CD14-positive monocyte (primary cell): ENCODE measurements at regions not wholly inside any gene's neighbourhood (a gene's known extent, or its start where the extent isn't known, plus 50 kb on each side); places are given as distances from the start of the nearest gene placed in this dataset.

ENCODE experiments used
- DNase-seq, 3 donors: peaks; one replicate each; pipeline ENCODE4 v3.0.0-alpha.2; 2011 to 2022
- H2AFZ ChIP-seq: 2 replicates; pipeline ENCODE4 v1.6.0; 2012; ENCODE audit warnings: mild to moderate bottlenecking, low read depth, low read length, inconsistent platforms; ENCODE audit not compliant: insufficient read depth, poor library complexity, severe bottlenecking
- H3K27ac ChIP-seq, 2 donors: 1 replicate in 1 of 2; 2 replicates in 1 of 2; pipeline ENCODE4 v1.5.1; 2012 to 2013; ENCODE audit warnings: low read length in 2 of 2, control low read depth in 1 of 2, inconsistent platforms in 1 of 2, low read depth in 1 of 2, mild to moderate bottlenecking in 1 of 2
- H3K27me3 ChIP-seq, 2 donors: one replicate each; pipeline versions ENCODE4 v1.6.0 to v1.6.1; 2011 to 2013; ENCODE audit warnings: low read length in 2 of 2; ENCODE audit not compliant: control insufficient read depth in 2 of 2, insufficient read depth in 2 of 2
- H3K36me3 ChIP-seq, 2 donors: replicated peaks in 1 of 2; 1 replicate in 1 of 2; 2 replicates in 1 of 2; pipeline versions ENCODE4 v1.5.1 to v1.6.1; 2012 to 2013; ENCODE audit warnings: low read length in 2 of 2, control low read depth in 1 of 2, inconsistent platforms in 1 of 2, mild to moderate bottlenecking in 1 of 2; ENCODE audit not compliant: insufficient read depth in 2 of 2, control insufficient read depth in 1 of 2
- H3K4me1 ChIP-seq, 2 donors: 1 replicate in 1 of 2; 2 replicates in 1 of 2; pipeline versions ENCODE4 v1.5.1 to v1.6.1; 2012 to 2013; ENCODE audit warnings: low read length in 2 of 2, control low read depth in 1 of 2, inconsistent platforms in 1 of 2, mild to moderate bottlenecking in 1 of 2, moderate library complexity in 1 of 2; ENCODE audit not compliant: insufficient read depth in 2 of 2, control insufficient read depth in 1 of 2
- H3K4me2 ChIP-seq: replicated peaks from 2 replicates; pipeline ENCODE3; 2012; ENCODE audit warnings: low read length, moderate library complexity, mild to moderate bottlenecking; ENCODE audit not compliant: poor library complexity, severe bottlenecking; ENCODE audit errors: extremely low read depth
- H3K4me3 ChIP-seq, 3 experiments: fragments of 200-600 bp in 1 of 3; sonication (generic) in 1 of 3; replicated peaks in 1 of 3; 1 replicate in 2 of 3; 2 replicates in 1 of 3; pipeline ENCODE4 v1.5.1; 2011 to 2013; ENCODE audit warnings: low read length in 3 of 3, mild to moderate bottlenecking in 3 of 3, control low read depth in 2 of 3, low read depth in 2 of 3, inconsistent platforms in 1 of 3, moderate library complexity in 1 of 3
- H3K79me2 ChIP-seq: 2 replicates; pipeline ENCODE4 v1.6.0; 2012; ENCODE audit warnings: mild to moderate bottlenecking, control low read depth, inconsistent platforms, low read length, moderate library complexity; ENCODE audit not compliant: insufficient read depth
- H3K9ac ChIP-seq: 2 replicates; pipeline ENCODE4 v1.6.0; 2017; ENCODE audit warnings: low read length, mild to moderate bottlenecking; ENCODE audit not compliant: insufficient read depth, poor library complexity, severe bottlenecking
- H3K9me3 ChIP-seq, 2 donors: replicated peaks in 1 of 2; 1 replicate in 1 of 2; 2 replicates in 1 of 2; pipeline versions ENCODE4 v1.5.1 to v1.6.1; 2012 to 2013; ENCODE audit warnings: low read length in 2 of 2, control low read depth in 1 of 2; ENCODE audit not compliant: control insufficient read depth in 1 of 2, insufficient read depth in 1 of 2
- H4K20me1 ChIP-seq: 2 replicates; pipeline ENCODE4 v1.6.0; 2012; ENCODE audit warnings: mild to moderate bottlenecking, low read length, control low read depth, moderate library complexity; ENCODE audit not compliant: insufficient read depth
- H3K27ac Mint-ChIP-seq, 7 donors: one replicate each; pipeline ENCODE4 v1.8.0; 2020; ENCODE audit warnings: mild to moderate bottlenecking in 7 of 7, mixed read lengths in 7 of 7, moderate library complexity in 6 of 7, inconsistent platforms in 2 of 7
- H3K27me3 Mint-ChIP-seq, 3 donors: one replicate each; pipeline ENCODE4 v1.8.0; 2021 to 2022; ENCODE audit warnings: low read depth in 3 of 3, mild to moderate bottlenecking in 3 of 3, mixed read lengths in 3 of 3, moderate library complexity in 3 of 3, inconsistent platforms in 1 of 3
- H3K36me3 Mint-ChIP-seq, 2 donors: one replicate each; pipeline ENCODE4 v1.8.0; 2020; ENCODE audit warnings: mixed read lengths in 2 of 2, inconsistent platforms in 1 of 2, mild to moderate bottlenecking in 1 of 2
- H3K4me1 Mint-ChIP-seq: one replicate; pipeline ENCODE4 v1.8.0; 2020; ENCODE audit warnings: mild to moderate bottlenecking, mixed read lengths
- H3K4me3 Mint-ChIP-seq, 2 donors: one replicate each; pipeline ENCODE4 v1.8.0; 2020; ENCODE audit warnings: mild to moderate bottlenecking in 2 of 2, mixed read lengths in 2 of 2, moderate library complexity in 1 of 2
- H3K9me3 Mint-ChIP-seq, 7 donors: one replicate each; pipeline ENCODE4 v1.8.0; 2020 to 2022; ENCODE audit warnings: mixed read lengths in 7 of 7, mild to moderate bottlenecking in 6 of 7, moderate library complexity in 6 of 7, inconsistent platforms in 2 of 7
- WGBS: methylation state at CpG from one replicate; pipeline ENCODE4 v1.1.5; 2013; ENCODE audit warnings: missing lambda C conversion rate; ENCODE audit not compliant: insufficient coverage; 5-methylcytosine and 5-hydroxymethylcytosine counted together
- intact Hi-C, 2 donors: fragments of 100-400 bp; cut with micrococcal nuclease; formaldehyde crosslinking; loops; one replicate each; pipeline versions ENCODE4 v1.15.0 to v1.15.1; 2023
- TF ChIP-seq, protein P1 (sequence below): fragments of 200-600 bp; IDR thresholded peaks from one replicate; pipeline ENCODE4 v1.8.0; 2022; ENCODE audit warnings: antibody characterized with exemption, mild to moderate bottlenecking

DNA sequence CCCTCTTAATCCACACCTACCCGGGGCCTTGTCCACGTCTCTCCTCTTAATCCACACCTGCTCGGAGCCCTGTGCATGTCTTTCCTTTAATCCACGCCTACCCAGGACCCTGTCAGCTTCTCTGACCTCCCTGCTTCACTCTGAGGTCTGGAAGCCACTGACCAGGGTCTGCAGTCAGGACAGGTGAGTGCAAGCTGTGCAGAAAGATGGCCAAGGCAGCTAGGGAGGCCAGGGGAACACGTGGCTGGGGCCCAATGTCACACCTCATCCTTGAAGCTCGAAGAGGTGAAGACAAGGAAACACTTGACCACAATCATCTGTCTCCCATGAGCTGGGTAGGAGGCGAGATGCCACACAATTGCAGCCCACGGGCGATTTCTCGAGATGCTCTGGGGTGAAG is 1516.9 kb downstream of the BRD1 start:
- Mint-ChIP-seq H3K4me3 (no peak overlapping the region), H3K27ac (no peak overlapping the region), H3K9me3 (peaks cover 4 to 21% (median 12%) of the 10 kb centered on the region in 7 donors), H3K4me1 (no peaks in the 10 kb centered on the region), H3K27me3 (peaks cover 0 to 4% (median 1%) of the 10 kb centered on the region in 3 donors), H3K36me3 (no peaks in the 10 kb centered on the region)
- Histone ChIP-seq H3K9ac (no peak overlapping the region), H3K79me2 (no peaks in the 10 kb centered on the region), H3K27me3 (no peaks in the 10 kb centered on the region), H3K4me3 (no peak overlapping the region), H3K4me2 (no peak overlapping the region), H3K27ac (no peak overlapping the region), H3K4me1 (no peaks in the 10 kb centered on the region), H2AFZ (no peak overlapping the region), H4K20me1 (no peaks in the 10 kb centered on the region), H3K36me3 (no peaks in the 10 kb centered on the region), H3K9me3 (peaks cover 0 to 12% of the 10 kb centered on the region in 2 donors)
- 29% methylated on average over 2 of the region's 10 CpGs for WGBS
- DNase-seq = no peak
- intact Hi-C loops = no loop called here
- TF ChIP-seq, protein P1, sequence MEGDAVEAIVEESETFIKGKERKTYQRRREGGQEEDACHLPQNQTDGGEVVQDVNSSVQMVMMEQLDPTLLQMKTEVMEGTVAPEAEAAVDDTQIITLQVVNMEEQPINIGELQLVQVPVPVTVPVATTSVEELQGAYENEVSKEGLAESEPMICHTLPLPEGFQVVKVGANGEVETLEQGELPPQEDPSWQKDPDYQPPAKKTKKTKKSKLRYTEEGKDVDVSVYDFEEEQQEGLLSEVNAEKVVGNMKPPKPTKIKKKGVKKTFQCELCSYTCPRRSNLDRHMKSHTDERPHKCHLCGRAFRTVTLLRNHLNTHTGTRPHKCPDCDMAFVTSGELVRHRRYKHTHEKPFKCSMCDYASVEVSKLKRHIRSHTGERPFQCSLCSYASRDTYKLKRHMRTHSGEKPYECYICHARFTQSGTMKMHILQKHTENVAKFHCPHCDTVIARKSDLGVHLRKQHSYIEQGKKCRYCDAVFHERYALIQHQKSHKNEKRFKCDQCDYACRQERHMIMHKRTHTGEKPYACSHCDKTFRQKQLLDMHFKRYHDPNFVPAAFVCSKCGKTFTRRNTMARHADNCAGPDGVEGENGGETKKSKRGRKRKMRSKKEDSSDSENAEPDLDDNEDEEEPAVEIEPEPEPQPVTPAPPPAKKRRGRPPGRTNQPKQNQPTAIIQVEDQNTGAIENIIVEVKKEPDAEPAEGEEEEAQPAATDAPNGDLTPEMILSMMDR = no peak

GRCh38 chr22:48310289-48310688 is 1517.4 kb downstream of the BRD1 start:
- Mint-ChIP-seq H3K4me3 (no peak overlapping the region), H3K27ac (no peak overlapping the region), H3K4me1 (no peaks in the 10 kb centered on the region), H3K9me3 (peaks cover 4 to 21% (median 12%) of the 10 kb centered on the region in 7 donors), H3K36me3 (no peaks in the 10 kb centered on the region), H3K27me3 (peaks cover 0 to 4% (median 1%) of the 10 kb centered on the region in 3 donors)
- no peak for DNase-seq
- Histone ChIP-seq H3K9me3 (peaks cover 0 to 12% of the 10 kb centered on the region in 2 donors), H3K27me3 (no peaks in the 10 kb centered on the region), H3K27ac (no peak overlapping the region), H3K36me3 (no peaks in the 10 kb centered on the region), H3K4me1 (no peaks in the 10 kb centered on the region), H4K20me1 (no peaks in the 10 kb centered on the region), H2AFZ (no peak overlapping the region), H3K79me2 (no peaks in the 10 kb centered on the region), H3K4me2 (no peak overlapping the region), H3K4me3 (no peak overlapping the region), H3K9ac (no peak overlapping the region)
- intact Hi-C loops = no loop called here
- WGBS = 57% methylated on average over 2 of the region's 6 CpGs
- TF ChIP-seq, protein P1 = no peak
